ENCODE measurements at regions not wholly inside any gene's neighbourhood (a gene's known extent, or its start where the extent isn't known, plus 50 kb on each side); places are given as distances from the start of the nearest gene placed in this dataset.

DNA sequence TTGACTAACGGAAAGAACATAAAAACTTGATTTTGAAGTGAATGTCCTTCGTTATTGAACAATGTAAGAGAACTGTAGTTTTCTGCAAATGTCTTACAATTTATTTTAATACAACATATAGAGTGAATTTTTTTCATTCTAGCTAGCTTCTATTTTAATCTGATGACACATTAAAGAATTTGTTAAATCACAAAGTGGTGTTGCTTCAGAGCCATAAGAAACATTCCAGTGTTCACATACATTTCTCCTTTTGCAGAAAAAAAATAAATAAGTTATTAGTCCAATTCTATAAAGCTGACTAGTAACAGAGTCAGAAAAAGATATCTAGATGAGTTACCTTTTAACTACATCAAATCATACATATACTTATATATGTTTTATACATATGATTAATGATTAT lies 914.3 kb upstream of the SLC39A10 start:
- TF ChIP-seq, protein P1, sequence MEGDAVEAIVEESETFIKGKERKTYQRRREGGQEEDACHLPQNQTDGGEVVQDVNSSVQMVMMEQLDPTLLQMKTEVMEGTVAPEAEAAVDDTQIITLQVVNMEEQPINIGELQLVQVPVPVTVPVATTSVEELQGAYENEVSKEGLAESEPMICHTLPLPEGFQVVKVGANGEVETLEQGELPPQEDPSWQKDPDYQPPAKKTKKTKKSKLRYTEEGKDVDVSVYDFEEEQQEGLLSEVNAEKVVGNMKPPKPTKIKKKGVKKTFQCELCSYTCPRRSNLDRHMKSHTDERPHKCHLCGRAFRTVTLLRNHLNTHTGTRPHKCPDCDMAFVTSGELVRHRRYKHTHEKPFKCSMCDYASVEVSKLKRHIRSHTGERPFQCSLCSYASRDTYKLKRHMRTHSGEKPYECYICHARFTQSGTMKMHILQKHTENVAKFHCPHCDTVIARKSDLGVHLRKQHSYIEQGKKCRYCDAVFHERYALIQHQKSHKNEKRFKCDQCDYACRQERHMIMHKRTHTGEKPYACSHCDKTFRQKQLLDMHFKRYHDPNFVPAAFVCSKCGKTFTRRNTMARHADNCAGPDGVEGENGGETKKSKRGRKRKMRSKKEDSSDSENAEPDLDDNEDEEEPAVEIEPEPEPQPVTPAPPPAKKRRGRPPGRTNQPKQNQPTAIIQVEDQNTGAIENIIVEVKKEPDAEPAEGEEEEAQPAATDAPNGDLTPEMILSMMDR (IDR thresholded peaks at IDR 0.05): no peak
- no peak for TF ChIP-seq POLR2AphosphoS5 (IDR thresholded peaks at IDR 0.05)
- no peak for TF ChIP-seq POLR2A (IDR thresholded peaks at IDR 0.05)
- no peak for DNase-seq (ENCODE audit: low spot score in 2 of 2)
- Histone ChIP-seq H3K4me3 (no peak overlapping the region), H3K27me3 (no peaks in the 10 kb centered on the region), H3K9me3 (no peaks in the 10 kb centered on the region), H3K27ac (no peak overlapping the region), H3K36me3 (no peaks in the 10 kb centered on the region), H3K4me1 (no peaks in the 10 kb centered on the region)
- intact Hi-C loops (cut with DNase I; ENCODE audit: low total_unique reads): no loop called here

DNA sequence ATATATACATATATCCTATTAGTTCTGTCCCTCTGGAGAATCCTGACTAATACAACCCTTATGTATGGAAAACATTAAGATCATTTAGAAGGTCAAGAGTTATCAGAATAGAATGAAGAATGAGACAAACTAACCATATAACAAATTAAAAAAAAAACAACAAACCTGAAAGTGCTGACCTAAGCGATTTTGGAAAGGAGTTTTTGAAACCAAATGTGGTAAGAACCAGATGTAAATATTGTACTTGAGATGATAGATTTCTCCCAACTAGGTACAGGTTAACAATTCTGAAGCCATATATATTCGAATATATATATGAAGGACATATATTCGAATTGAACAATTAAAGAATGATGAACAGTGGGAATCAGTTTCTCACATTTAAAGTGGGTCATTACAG lies 917.8 kb upstream of the SLC39A10 start:
- Histone ChIP-seq H3K36me3 (no peaks in the 10 kb centered on the region), H3K4me1 (no peaks in the 10 kb centered on the region), H3K4me3 (no peak overlapping the region), H3K27me3 (no peaks in the 10 kb centered on the region), H3K9me3 (peaks cover 1 to 9% of the 10 kb centered on the region in 2 donors), H3K27ac (no peak overlapping the region)
- intact Hi-C loops (cut with DNase I; ENCODE audit: low total_unique reads): no loop called here
- TF ChIP-seq, protein P1 (IDR thresholded peaks at IDR 0.05): no peak
- no peak for TF ChIP-seq POLR2AphosphoS5 (IDR thresholded peaks at IDR 0.05)
- TF ChIP-seq POLR2A (IDR thresholded peaks at IDR 0.05): no peak
- no peak for DNase-seq (ENCODE audit: low spot score in 2 of 2)

DNA sequence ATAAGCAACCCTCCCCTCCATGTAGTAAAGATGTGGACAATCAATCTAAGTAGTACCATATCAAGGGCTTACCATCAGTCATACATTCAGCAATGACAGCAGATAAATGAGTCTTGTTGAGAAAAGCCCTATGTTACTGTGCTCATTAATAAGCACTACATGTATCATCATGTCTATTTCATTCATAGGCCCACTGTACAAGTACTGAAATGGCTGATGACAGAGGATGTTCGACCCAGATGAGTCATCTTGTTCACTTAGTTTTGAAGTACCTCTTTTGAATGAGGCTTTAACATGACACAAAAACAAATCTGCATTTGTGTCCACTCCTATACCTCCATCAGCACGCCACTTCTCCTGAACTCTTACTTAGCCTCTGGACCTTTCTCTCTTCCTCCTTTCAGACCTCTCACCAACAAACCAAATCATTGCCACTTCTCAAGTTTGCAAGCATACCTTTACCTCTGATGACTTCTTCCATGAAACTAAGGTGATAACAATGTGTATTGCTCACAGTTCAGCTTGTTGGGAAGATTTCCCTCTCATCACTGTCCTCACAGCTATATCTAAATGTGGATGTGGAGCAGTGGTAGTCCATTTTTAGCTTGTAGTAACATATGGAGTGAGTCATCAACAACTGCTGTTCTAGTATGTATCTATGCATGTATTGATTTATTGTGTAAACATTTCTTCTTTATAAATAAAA lies 921.0 kb upstream of the SLC39A10 start:
- no peaks in the 10 kb centered on the region for H3K4me1 ChIP-seq
- intact Hi-C loops (cut with DNase I; ENCODE audit: low total_unique reads): no loop called here
- H3K36me3 ChIP-seq: no peaks in the 10 kb centered on the region
- H3K9me3 ChIP-seq: peaks cover 3 to 14% of the 10 kb centered on the region in 2 donors
- no peaks in the 10 kb centered on the region for H3K27me3 ChIP-seq
- DNase-seq (ENCODE audit: low spot score in 2 of 2): no peak
- TF ChIP-seq POLR2A (IDR thresholded peaks at IDR 0.05): no peak
- TF ChIP-seq, protein P1 (IDR thresholded peaks at IDR 0.05): no peak
- no peak for TF ChIP-seq POLR2AphosphoS5 (IDR thresholded peaks at IDR 0.05)
- no peak overlapping the region for H3K4me3 ChIP-seq
- no peak overlapping the region for H3K27ac ChIP-seq

DNA sequence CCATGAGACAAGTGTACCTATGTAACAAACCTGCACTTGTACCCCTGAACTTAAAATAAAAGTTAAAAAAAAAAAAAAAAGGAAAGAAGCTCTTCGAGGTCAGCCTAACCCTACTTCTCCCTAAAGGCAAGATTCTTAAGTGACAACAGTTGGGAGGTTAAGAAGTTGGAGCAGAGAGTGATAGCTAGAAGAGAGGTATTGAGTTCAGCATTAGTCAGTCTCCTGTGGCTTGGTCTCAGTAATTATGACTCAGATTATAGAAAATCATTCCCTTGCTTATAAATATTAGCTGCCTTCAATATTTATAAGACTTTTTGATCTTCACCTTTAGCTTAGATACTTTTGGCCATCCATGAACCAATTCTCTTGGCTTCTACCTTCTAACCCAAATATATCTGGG lies 926.8 kb upstream of the SLC39A10 start:
- H3K4me3 ChIP-seq: no peak overlapping the region
- H3K9me3 ChIP-seq: peaks cover 3 to 11% of the 10 kb centered on the region in 2 donors
- no peak for TF ChIP-seq POLR2AphosphoS5 (IDR thresholded peaks at IDR 0.05)
- TF ChIP-seq, protein P1 (IDR thresholded peaks at IDR 0.05): no peak
- TF ChIP-seq POLR2A (IDR thresholded peaks at IDR 0.05): no peak
- intact Hi-C loops (cut with DNase I; ENCODE audit: low total_unique reads): no loop called here
- H3K4me1 ChIP-seq: no peaks in the 10 kb centered on the region
- no peak for DNase-seq (ENCODE audit: low spot score in 2 of 2)
- H3K27ac ChIP-seq: no peak overlapping the region
- no peaks in the 10 kb centered on the region for H3K36me3 ChIP-seq
- H3K27me3 ChIP-seq: no peaks in the 10 kb centered on the region

DNA sequence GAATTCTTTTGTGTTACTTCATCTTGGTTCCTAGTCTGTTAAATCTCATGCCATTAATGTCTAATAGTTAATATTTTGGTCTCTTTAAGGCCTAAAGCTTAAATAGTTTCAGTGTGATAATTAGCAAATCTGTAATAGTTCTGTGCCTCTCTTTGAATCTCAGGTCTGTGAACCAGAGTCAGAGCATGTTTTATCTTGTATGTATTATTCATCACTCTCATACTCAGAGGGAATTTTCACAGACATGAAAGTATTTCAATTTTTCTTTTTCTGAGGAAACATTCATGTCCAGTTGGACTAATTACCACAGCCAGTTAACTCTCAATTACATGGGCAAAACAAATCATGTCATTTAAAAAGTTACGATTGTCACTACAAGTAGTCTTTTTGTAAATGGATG lies 931.9 kb upstream of the SLC39A10 start:
- no peak overlapping the region for H3K27ac ChIP-seq
- H3K4me3 ChIP-seq: no peak overlapping the region
- TF ChIP-seq, protein P1 (IDR thresholded peaks at IDR 0.05): no peak
- no peak for TF ChIP-seq POLR2A (IDR thresholded peaks at IDR 0.05)
- TF ChIP-seq POLR2AphosphoS5 (IDR thresholded peaks at IDR 0.05): no peak
- no peak for DNase-seq (ENCODE audit: low spot score in 2 of 2)
- no peaks in the 10 kb centered on the region for H3K36me3 ChIP-seq
- H3K4me1 ChIP-seq: no peaks in the 10 kb centered on the region
- no peaks in the 10 kb centered on the region for H3K27me3 ChIP-seq
- intact Hi-C loops (cut with DNase I; ENCODE audit: low total_unique reads): no loop called here
- H3K9me3 ChIP-seq: no peaks in the 10 kb centered on the region

All from breast epithelium (tissue), 4 donors.